GM12878 (cell line): ENCODE measurements at regions not wholly inside any gene's neighbourhood (a gene's known extent, or its start where the extent isn't known, plus 50 kb on each side); places are given as distances from the start of the nearest gene placed in this dataset.

Experiments used
- ATAC-seq: fragments of 200-7000 bp; cut with Tn5 transposase; 3 replicates; pipeline ENCODE4 v1.9.1; 2020; ENCODE audit warnings: mild to moderate bottlenecking, moderate library complexity
- BruUV-seq: library from RNA; stranded (reverse); fragments of 400-500 nt; replicated peaks from 2 replicates; lab custom pipeline; 2021; lab: Mats Ljungman, UMichigan
- CTCF ChIA-PET: fragments of 300-600 bp; sonication (Branson Sonifier 250); formaldehyde crosslinking; extraction: SDS; loops from one replicate; lab custom pipeline; 2021; ENCODE audit warnings: inconsistent platforms; lab: Yijun Ruan, JAX
- POLR2A ChIA-PET: fragments of 350-600 bp; formaldehyde crosslinking; extraction: SDS; loops from one replicate; lab custom pipeline; 2021; ENCODE audit warnings: inconsistent platforms; lab: Charles Lee
- RAD21 ChIA-PET: fragments of 300-600 bp; sonication (Branson Sonifier 250); formaldehyde crosslinking; loops from one replicate; lab custom pipeline; 2023; ENCODE audit warnings: antibody characterized with exemption; ENCODE audit not compliant: unreplicated experiment; lab: Charles Lee
- SMC1A ChIA-PET: fragments of 300-600 bp; sonication (Branson Sonifier 250); formaldehyde crosslinking; loops from one replicate; lab custom pipeline; 2023; ENCODE audit not compliant: unreplicated experiment, uncharacterized antibody; lab: Charles Lee
- DNase-seq: peaks from one replicate; pipeline ENCODE4 v3.0.0-alpha.2; 2011; ENCODE audit warnings: low read depth, low spot score
- FAIRE-seq: peaks from 3 replicates; lab custom pipeline; 2011; peaks lifted over from hg19 to GRCh38; lab: Jason Lieb, UNC
- H2AFZ ChIP-seq: 2 replicates; pipeline ENCODE4 v1.6.0; 2011; ENCODE audit warnings: low read depth, low read length, control low read depth; ENCODE audit not compliant: control insufficient read depth
- H3K27ac ChIP-seq: 2 replicates; pipeline ENCODE4 v1.5.1; 2011; ENCODE audit warnings: control low read depth; ENCODE audit not compliant: control insufficient read depth, insufficient read depth
- H3K27me3 ChIP-seq, 2 experiments: replicated peaks in 1 of 2; 2 replicates each; pipeline versions ENCODE4 v1.6.0 to v1.6.1; 2011; ENCODE audit warnings: low read length in 1 of 2; ENCODE audit not compliant: control insufficient read depth in 2 of 2, insufficient read depth in 2 of 2
- H3K36me3 ChIP-seq, 2 experiments: 2 replicates each; pipeline ENCODE4 v1.5.1; 2011; ENCODE audit warnings: low read length in 1 of 2; ENCODE audit not compliant: control insufficient read depth in 2 of 2, insufficient read depth in 2 of 2
- H3K4me1 ChIP-seq: 2 replicates; pipeline ENCODE4 v1.6.1; 2011; ENCODE audit warnings: mild to moderate bottlenecking, low read length, moderate library complexity, mixed read lengths; ENCODE audit not compliant: control insufficient read depth, insufficient read depth
- H3K4me2 ChIP-seq: 2 replicates; pipeline ENCODE4 v1.6.0; 2011; ENCODE audit warnings: control low read depth; ENCODE audit not compliant: control insufficient read depth, insufficient read depth
- H3K4me3 ChIP-seq: fragments of 200-600 bp; sonication (generic); 2 replicates; pipeline ENCODE4 v1.5.1; 2016
- H3K79me2 ChIP-seq: 2 replicates; pipeline ENCODE4 v1.6.0; 2011; ENCODE audit warnings: low read length; ENCODE audit not compliant: control insufficient read depth, insufficient read depth
- H3K9ac ChIP-seq: 2 replicates; pipeline ENCODE4 v1.8.0; 2011; ENCODE audit warnings: low read length, control low read depth, mixed read lengths; ENCODE audit not compliant: control insufficient read depth, insufficient read depth
- H3K9me3 ChIP-seq: replicated peaks from 3 replicates; pipeline ENCODE4 v1.5.1; 2011; ENCODE audit warnings: mild to moderate bottlenecking, low read length; ENCODE audit not compliant: control insufficient read depth, insufficient read depth
- H4K20me1 ChIP-seq: 2 replicates; pipeline ENCODE4 v1.6.0; 2011; ENCODE audit not compliant: control insufficient read depth, insufficient read depth
- CBX3 ChIP-seq: fragments of 200-600 bp; sonication (generic); IDR thresholded peaks from 2 replicates; pipeline ENCODE4 v1.6.1; 2016; ENCODE audit warnings: low read depth, borderline replicate concordance
- FOS ChIP-seq: IDR thresholded peaks from 3 replicates; pipeline ENCODE4 v1.6.1; 2011; ENCODE audit warnings: borderline replicate concordance; ENCODE audit not compliant: insufficient read length; ENCODE audit errors: extremely low read depth
- GABPA ChIP-seq: IDR thresholded peaks from 2 replicates; pipeline ENCODE4 v1.6.1; 2014; ENCODE audit warnings: antibody characterized with exemption, low read depth, mild to moderate bottlenecking, inconsistent platforms
- LARP7 ChIP-seq: fragments of 450-650 bp; IDR thresholded peaks from 2 replicates; pipeline ENCODE4 v1.6.1; 2017; ENCODE audit warnings: mild to moderate bottlenecking
- MTA2 ChIP-seq: fragments of 450-650 bp; IDR thresholded peaks from 2 replicates; pipeline ENCODE4 v1.6.1; 2016; ENCODE audit warnings: low read depth, mild to moderate bottlenecking, moderate library complexity
- NR2C2 ChIP-seq: IDR thresholded peaks from 2 replicates; pipeline ENCODE4 v1.6.1; 2011; ENCODE audit warnings: borderline replicate concordance, low read depth; ENCODE audit not compliant: control insufficient read depth, insufficient read length
- RAD21 ChIP-seq: IDR thresholded peaks from 2 replicates; pipeline ENCODE4 v1.6.1; 2011; ENCODE audit warnings: mild to moderate bottlenecking, low read depth, low read length, moderate library complexity; ENCODE audit not compliant: insufficient read depth
- SIX5 ChIP-seq: IDR thresholded peaks from 2 replicates; pipeline ENCODE4 v1.6.1; 2011; ENCODE audit warnings: mild to moderate bottlenecking, low read depth, low read length, moderate library complexity; ENCODE audit not compliant: severe bottlenecking
- SREBF1 ChIP-seq: IDR thresholded peaks from 2 replicates; pipeline ENCODE4 v1.6.1; 2012; ENCODE audit warnings: mild to moderate bottlenecking, low read length
- SREBF2 ChIP-seq: IDR thresholded peaks from 2 replicates; pipeline ENCODE4 v1.6.1; 2012; ENCODE audit warnings: mild to moderate bottlenecking, low read length
- TCF3 ChIP-seq: IDR thresholded peaks from 2 replicates; pipeline ENCODE4 v1.6.1; 2012; ENCODE audit warnings: low read depth, mild to moderate bottlenecking, low read length, borderline replicate concordance; ENCODE audit not compliant: insufficient read depth
- WRNIP1 ChIP-seq: IDR thresholded peaks from 2 replicates; pipeline ENCODE4 v1.6.1; 2011; ENCODE audit warnings: low read depth, low read length, improper control_type of control experiment, borderline replicate concordance
- YBX1 ChIP-seq: fragments of 450-650 bp; IDR thresholded peaks from 2 replicates; pipeline ENCODE4 v1.6.1; 2016; ENCODE audit warnings: antibody characterized with exemption
- ZZZ3 ChIP-seq: IDR thresholded peaks from 2 replicates; pipeline ENCODE4 v1.6.1; 2011; ENCODE audit warnings: low read depth; ENCODE audit not compliant: control insufficient read depth, insufficient read length
- WGBS: methylation state at CpG from one replicate; pipeline ENCODE4 v1.1.6; 2016; ENCODE audit warnings: low lambda C conversion rate; ENCODE audit not compliant: insufficient replicate concordance, insufficient coverage; ENCODE audit errors: missing lambda C conversion rate; 5-methylcytosine and 5-hydroxymethylcytosine counted together
- in situ Hi-C: fragments of 300-500 bp; cut with MboI; formaldehyde crosslinking; loops from 9 replicates; pipeline ENCODE4 v1.14.3; 2018; ENCODE audit warnings: mixed read lengths
- intact Hi-C: fragments of 100-400 bp; cut with micrococcal nuclease; formaldehyde crosslinking; loops from one replicate; pipeline ENCODE4 v1.14.2; 2022; ENCODE audit not compliant: unreplicated experiment
- TF ChIP-seq, protein P1 (sequence below): fragments of 450-650 bp; formaldehyde crosslinking; IDR thresholded peaks from 2 replicates; pipeline ENCODE4 v1.5.0; 2022; ENCODE audit warnings: mild to moderate bottlenecking, missing genetic modification characterization
- TF ChIP-seq, protein P2 (sequence below): fragments of 450-650 bp; IDR thresholded peaks from 2 replicates; pipeline ENCODE4 v1.6.1; 2016; ENCODE audit warnings: mild to moderate bottlenecking
- TF ChIP-seq, protein P3 (sequence below): fragments of 450-650 bp; IDR thresholded peaks from 2 replicates; pipeline ENCODE4 v1.6.1; 2017; ENCODE audit warnings: mild to moderate bottlenecking, moderate library complexity

DNA sequence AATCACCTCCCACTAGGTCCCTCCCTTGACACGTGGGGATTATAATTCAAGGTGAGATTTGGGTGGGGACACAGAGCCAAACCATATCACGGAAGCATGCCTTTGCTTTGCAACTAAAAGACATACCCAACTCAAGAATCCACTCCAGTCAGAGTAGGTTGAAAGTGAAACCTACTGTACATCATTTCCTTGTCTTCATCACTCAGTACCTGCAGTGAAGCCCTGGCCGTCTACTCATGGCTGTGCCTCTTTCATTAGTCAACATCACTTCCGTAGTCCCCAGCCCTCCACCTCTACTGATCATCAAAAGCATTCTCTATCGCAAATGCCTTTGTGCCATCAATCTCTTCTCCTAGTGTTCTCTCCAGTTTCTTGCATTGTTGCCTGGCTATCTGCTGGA is 343.1 kb upstream of the ARGLU1 start:
- no peak overlapping the region for H3K4me3 ChIP-seq
- in situ Hi-C loops = no loop called here
- no peaks in the 10 kb centered on the region for H3K36me3 ChIP-seq
- ATAC-seq = no peak
- H3K27ac ChIP-seq = no peak overlapping the region
- H3K79me2 ChIP-seq = no peaks in the 10 kb centered on the region
- DNase-seq = no peak
- no peaks in the 10 kb centered on the region for H3K4me1 ChIP-seq
- no peak overlapping the region for H3K4me2 ChIP-seq
- intact Hi-C loops = no loop called here
- no peaks in the 10 kb centered on the region for H4K20me1 ChIP-seq
- SMC1A ChIA-PET = no interaction called here
- FAIRE-seq = no peak
- CTCF ChIA-PET = no interaction called here
- no peak overlapping the region for H3K9ac ChIP-seq
- no peaks in the 10 kb centered on the region for H3K27me3 ChIP-seq
- H3K9me3 ChIP-seq = no peaks in the 10 kb centered on the region; the same call in 2 of the 3 replicates
- POLR2A ChIA-PET = no interaction called here
- WGBS = 45% methylated on average over 5 of the region's 5 CpGs
- BruUV-seq = no TSS peak
- TF ChIP-seq SREBF1 = no peak
- no peak for TF ChIP-seq WRNIP1
- no peak for TF ChIP-seq SIX5
- TF ChIP-seq MTA2 = no peak
- TF ChIP-seq, protein P1, sequence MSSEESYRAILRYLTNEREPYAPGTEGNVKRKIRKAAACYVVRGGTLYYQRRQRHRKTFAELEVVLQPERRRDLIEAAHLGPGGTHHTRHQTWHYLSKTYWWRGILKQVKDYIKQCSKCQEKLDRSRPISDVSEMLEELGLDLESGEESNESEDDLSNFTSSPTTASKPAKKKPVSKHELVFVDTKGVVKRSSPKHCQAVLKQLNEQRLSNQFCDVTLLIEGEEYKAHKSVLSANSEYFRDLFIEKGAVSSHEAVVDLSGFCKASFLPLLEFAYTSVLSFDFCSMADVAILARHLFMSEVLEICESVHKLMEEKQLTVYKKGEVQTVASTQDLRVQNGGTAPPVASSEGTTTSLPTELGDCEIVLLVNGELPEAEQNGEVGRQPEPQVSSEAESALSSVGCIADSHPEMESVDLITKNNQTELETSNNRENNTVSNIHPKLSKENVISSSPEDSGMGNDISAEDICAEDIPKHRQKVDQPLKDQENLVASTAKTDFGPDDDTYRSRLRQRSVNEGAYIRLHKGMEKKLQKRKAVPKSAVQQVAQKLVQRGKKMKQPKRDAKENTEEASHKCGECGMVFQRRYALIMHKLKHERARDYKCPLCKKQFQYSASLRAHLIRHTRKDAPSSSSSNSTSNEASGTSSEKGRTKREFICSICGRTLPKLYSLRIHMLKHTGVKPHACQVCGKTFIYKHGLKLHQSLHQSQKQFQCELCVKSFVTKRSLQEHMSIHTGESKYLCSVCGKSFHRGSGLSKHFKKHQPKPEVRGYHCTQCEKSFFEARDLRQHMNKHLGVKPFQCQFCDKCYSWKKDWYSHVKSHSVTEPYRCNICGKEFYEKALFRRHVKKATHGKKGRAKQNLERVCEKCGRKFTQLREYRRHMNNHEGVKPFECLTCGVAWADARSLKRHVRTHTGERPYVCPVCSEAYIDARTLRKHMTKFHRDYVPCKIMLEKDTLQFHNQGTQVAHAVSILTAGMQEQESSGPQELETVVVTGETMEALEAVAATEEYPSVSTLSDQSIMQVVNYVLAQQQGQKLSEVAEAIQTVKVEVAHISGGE (CRISPR knock-in tag) = no peak
- TF ChIP-seq ZZZ3 = no peak
- TF ChIP-seq FOS = no peak
- no peak for TF ChIP-seq GABPA
- no peak for TF ChIP-seq YBX1
- TF ChIP-seq NR2C2 = no peak
- TF ChIP-seq CBX3 = no peak
- no peak for TF ChIP-seq SREBF2
- no peak for TF ChIP-seq LARP7
- TF ChIP-seq, protein P2, sequence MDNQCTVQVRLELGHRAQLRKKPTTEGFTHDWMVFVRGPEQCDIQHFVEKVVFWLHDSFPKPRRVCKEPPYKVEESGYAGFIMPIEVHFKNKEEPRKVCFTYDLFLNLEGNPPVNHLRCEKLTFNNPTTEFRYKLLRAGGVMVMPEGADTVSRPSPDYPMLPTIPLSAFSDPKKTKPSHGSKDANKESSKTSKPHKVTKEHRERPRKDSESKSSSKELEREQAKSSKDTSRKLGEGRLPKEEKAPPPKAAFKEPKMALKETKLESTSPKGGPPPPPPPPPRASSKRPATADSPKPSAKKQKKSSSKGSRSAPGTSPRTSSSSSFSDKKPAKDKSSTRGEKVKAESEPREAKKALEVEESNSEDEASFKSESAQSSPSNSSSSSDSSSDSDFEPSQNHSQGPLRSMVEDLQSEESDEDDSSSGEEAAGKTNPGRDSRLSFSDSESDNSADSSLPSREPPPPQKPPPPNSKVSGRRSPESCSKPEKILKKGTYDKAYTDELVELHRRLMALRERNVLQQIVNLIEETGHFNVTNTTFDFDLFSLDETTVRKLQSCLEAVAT = no peak
- TF ChIP-seq, protein P3, sequence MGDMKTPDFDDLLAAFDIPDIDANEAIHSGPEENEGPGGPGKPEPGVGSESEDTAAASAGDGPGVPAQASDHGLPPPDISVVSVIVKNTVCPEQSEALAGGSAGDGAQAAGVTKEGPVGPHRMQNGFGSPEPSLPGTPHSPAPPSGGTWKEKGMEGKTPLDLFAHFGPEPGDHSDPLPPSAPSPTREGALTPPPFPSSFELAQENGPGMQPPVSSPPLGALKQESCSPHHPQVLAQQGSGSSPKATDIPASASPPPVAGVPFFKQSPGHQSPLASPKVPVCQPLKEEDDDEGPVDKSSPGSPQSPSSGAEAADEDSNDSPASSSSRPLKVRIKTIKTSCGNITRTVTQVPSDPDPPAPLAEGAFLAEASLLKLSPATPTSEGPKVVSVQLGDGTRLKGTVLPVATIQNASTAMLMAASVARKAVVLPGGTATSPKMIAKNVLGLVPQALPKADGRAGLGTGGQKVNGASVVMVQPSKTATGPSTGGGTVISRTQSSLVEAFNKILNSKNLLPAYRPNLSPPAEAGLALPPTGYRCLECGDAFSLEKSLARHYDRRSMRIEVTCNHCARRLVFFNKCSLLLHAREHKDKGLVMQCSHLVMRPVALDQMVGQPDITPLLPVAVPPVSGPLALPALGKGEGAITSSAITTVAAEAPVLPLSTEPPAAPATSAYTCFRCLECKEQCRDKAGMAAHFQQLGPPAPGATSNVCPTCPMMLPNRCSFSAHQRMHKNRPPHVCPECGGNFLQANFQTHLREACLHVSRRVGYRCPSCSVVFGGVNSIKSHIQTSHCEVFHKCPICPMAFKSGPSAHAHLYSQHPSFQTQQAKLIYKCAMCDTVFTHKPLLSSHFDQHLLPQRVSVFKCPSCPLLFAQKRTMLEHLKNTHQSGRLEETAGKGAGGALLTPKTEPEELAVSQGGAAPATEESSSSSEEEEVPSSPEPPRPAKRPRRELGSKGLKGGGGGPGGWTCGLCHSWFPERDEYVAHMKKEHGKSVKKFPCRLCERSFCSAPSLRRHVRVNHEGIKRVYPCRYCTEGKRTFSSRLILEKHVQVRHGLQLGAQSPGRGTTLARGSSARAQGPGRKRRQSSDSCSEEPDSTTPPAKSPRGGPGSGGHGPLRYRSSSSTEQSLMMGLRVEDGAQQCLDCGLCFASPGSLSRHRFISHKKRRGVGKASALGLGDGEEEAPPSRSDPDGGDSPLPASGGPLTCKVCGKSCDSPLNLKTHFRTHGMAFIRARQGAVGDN = no peak
- no peak for TF ChIP-seq RAD21
- no peak for TF ChIP-seq TCF3
- TF ChIP-seq, all 136 proteins: peak for 0
- RAD21 ChIA-PET = no interaction called here
- no peak overlapping the region for H2AFZ ChIP-seq
